Neural cell (in vitro differentiated cells): ENCODE measurements at regions not wholly inside any gene's neighbourhood (a gene's known extent, or its start where the extent isn't known, plus 50 kb on each side); places are given as distances from the start of the nearest gene placed in this dataset.

Source experiments
- H2AFZ ChIP-seq: fragments of 200-600, 300-800 bp; sonication (generic), shearing (Covaris generic); 2 replicates; pipeline ENCODE4 v1.6.0; 2014; ENCODE audit warnings: low read depth, mild to moderate bottlenecking, antibody characterized with exemption, low read length, moderate library complexity
- H3F3A ChIP-seq: fragments of 200-600 bp; shearing (Covaris generic); 2 replicates; pipeline ENCODE4 v1.6.1; 2016; ENCODE audit warnings: mild to moderate bottlenecking, moderate library complexity, mixed read lengths, antibody characterized with exemption, low read length; ENCODE audit not compliant: insufficient read depth, poor library complexity, severe bottlenecking
- H3K27ac ChIP-seq: fragments of 200-600, 300-800 bp; sonication (generic), shearing (Covaris generic); 2 replicates; pipeline ENCODE4 v1.5.1; 2014; ENCODE audit warnings: mild to moderate bottlenecking, low read length, moderate library complexity
- H3K27me3 ChIP-seq: fragments of 300-800, 200-600 bp; sonication (generic), shearing (Covaris generic); 2 replicates; pipeline ENCODE4 v1.6.0; 2014; ENCODE audit warnings: mild to moderate bottlenecking, low read depth, low read length, moderate library complexity; ENCODE audit not compliant: insufficient read depth
- H3K36me3 ChIP-seq: fragments of 300-800, 200-600 bp; sonication (generic), shearing (Covaris generic); 2 replicates; pipeline ENCODE4 v1.5.1; 2014; ENCODE audit warnings: mild to moderate bottlenecking, antibody characterized with exemption, low read length, moderate library complexity; ENCODE audit not compliant: insufficient read depth
- H3K4me2 ChIP-seq: fragments of 300-800, 200-600 bp; sonication (generic), shearing (Covaris generic); 2 replicates; pipeline ENCODE4 v1.6.0; 2014; ENCODE audit warnings: mild to moderate bottlenecking, low read length
- H3K4me3 ChIP-seq: fragments of 300-800, 200-600 bp; sonication (generic), shearing (Covaris generic); 2 replicates; pipeline ENCODE4 v1.5.1; 2014; ENCODE audit warnings: mild to moderate bottlenecking, low read length, moderate library complexity
- H3K79me2 ChIP-seq: fragments of 200-600 bp; shearing (Covaris generic); replicated peaks from 2 replicates; pipeline ENCODE4 v1.6.0; 2014; ENCODE audit warnings: mild to moderate bottlenecking, low read length, moderate library complexity; ENCODE audit not compliant: insufficient read depth
- H3K9ac ChIP-seq: fragments of 300-800, 200-600 bp; sonication (generic), shearing (Covaris generic); 2 replicates; pipeline ENCODE4 v1.6.1; 2016; ENCODE audit warnings: mild to moderate bottlenecking, low read length, mixed read lengths
- H3K9me2 ChIP-seq: fragments of 200-600 bp; shearing (Covaris generic); 2 replicates; pipeline ENCODE4 v1.6.1; 2016; ENCODE audit warnings: mild to moderate bottlenecking, low read length, mixed read lengths; ENCODE audit not compliant: insufficient read depth
- H3K9me3 ChIP-seq: fragments of 200-600, 300-800 bp; sonication (generic), shearing (Covaris generic); 2 replicates; pipeline ENCODE4 v1.6.1; 2016; ENCODE audit warnings: mild to moderate bottlenecking, mixed run types, low read length, moderate library complexity, mixed read lengths
- H4K20me1 ChIP-seq: fragments of 200-600 bp; shearing (Covaris generic); 2 replicates; pipeline ENCODE4 v1.6.1; 2016; ENCODE audit warnings: mild to moderate bottlenecking, mixed run types; ENCODE audit not compliant: insufficient read depth
- EP300 ChIP-seq: fragments of 450-650 bp; conservative IDR thresholded peaks from 2 replicates; pipeline ENCODE4 v1.6.1; 2014; ENCODE audit warnings: antibody characterized with exemption, mild to moderate bottlenecking, moderate library complexity; ENCODE audit not compliant: poor library complexity, severe bottlenecking
- EZH2 ChIP-seq: fragments of 200-600, 300-800 bp; shearing (Covaris generic), sonication (generic); IDR thresholded peaks from 2 replicates; pipeline ENCODE4 v1.6.1; 2014; ENCODE audit warnings: antibody characterized with exemption, low read length, borderline replicate concordance, mild to moderate bottlenecking; ENCODE audit not compliant: insufficient read depth, poor library complexity, severe bottlenecking
- MXI1 ChIP-seq: fragments of 450-650 bp; conservative IDR thresholded peaks from 2 replicates; pipeline ENCODE4 v1.6.1; 2014; ENCODE audit warnings: antibody characterized with exemption, mild to moderate bottlenecking; ENCODE audit not compliant: poor library complexity, severe bottlenecking
- POLR2AphosphoS5 ChIP-seq: IDR thresholded peaks from 2 replicates; pipeline ENCODE4 v1.6.1; 2012
- RAD21 ChIP-seq: fragments of 450-650 bp; conservative IDR thresholded peaks from 2 replicates; pipeline ENCODE4 v1.6.1; 2014; ENCODE audit warnings: antibody characterized with exemption, mild to moderate bottlenecking, moderate library complexity
- REST ChIP-seq: IDR thresholded peaks from 2 replicates; pipeline ENCODE4 v1.6.1; 2012; ENCODE audit warnings: borderline replicate concordance
- SMC3 ChIP-seq: fragments of 450-650 bp; conservative IDR thresholded peaks from 2 replicates; pipeline ENCODE4 v1.6.1; 2014; ENCODE audit warnings: antibody characterized with exemption, mild to moderate bottlenecking, moderate library complexity; ENCODE audit not compliant: poor library complexity
- TAF1 ChIP-seq: IDR thresholded peaks from 2 replicates; pipeline ENCODE4 v1.6.1; 2012; ENCODE audit warnings: low read depth
- TF ChIP-seq, protein P1 (sequence below): fragments of 450-650 bp; IDR thresholded peaks from 2 replicates; pipeline ENCODE4 v1.5.1; 2014; ENCODE audit warnings: antibody characterized with exemption, mild to moderate bottlenecking, moderate library complexity; ENCODE audit not compliant: poor library complexity, severe bottlenecking

DNA sequence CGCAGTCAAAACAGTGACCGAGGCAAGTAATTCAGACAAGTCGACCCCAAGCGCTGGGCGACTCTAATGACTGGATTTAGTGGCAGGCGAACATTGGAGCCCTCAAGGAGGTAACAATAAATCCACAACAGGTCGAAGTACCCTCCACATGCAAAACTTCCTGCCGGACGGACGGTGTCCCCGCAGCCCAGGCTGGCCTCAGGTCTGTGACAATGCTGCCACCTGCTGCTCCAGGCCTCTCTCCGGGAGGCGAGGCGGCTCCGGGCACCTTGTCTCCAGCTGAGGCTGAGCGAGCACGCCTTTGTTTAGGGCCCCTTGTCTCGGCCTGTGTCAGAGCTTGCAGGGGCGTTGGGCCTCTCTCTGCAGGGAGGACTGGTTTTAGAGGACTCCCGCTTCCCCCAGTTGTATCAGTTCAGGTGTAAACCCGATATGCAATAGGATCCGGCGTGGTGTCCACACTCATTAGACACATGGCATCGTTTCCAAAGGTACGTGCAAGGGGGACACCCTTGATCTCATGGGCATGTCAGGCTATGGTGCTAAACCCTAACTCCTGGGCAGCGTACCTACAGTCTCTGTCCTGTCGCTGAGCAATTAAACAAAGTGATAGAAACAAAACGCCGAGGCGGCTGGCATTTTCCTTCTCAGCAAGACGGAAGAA lies 628.0 kb upstream of the ADAMTS16 start:
- H3F3A ChIP-seq, result no peaks in the 10 kb centered on the region
- H2AFZ ChIP-seq, result no peak overlapping the region
- no peaks in the 10 kb centered on the region for H3K9me2 ChIP-seq
- H3K27me3 ChIP-seq, result no peaks in the 10 kb centered on the region
- TF ChIP-seq RAD21 (no peak), SMC3 (no peak), EP300 (no peak), TAF1 (no peak), REST (no peak), EZH2 (no peak), MXI1 (no peak), POLR2AphosphoS5 (no peak)
- TF ChIP-seq, protein P1, sequence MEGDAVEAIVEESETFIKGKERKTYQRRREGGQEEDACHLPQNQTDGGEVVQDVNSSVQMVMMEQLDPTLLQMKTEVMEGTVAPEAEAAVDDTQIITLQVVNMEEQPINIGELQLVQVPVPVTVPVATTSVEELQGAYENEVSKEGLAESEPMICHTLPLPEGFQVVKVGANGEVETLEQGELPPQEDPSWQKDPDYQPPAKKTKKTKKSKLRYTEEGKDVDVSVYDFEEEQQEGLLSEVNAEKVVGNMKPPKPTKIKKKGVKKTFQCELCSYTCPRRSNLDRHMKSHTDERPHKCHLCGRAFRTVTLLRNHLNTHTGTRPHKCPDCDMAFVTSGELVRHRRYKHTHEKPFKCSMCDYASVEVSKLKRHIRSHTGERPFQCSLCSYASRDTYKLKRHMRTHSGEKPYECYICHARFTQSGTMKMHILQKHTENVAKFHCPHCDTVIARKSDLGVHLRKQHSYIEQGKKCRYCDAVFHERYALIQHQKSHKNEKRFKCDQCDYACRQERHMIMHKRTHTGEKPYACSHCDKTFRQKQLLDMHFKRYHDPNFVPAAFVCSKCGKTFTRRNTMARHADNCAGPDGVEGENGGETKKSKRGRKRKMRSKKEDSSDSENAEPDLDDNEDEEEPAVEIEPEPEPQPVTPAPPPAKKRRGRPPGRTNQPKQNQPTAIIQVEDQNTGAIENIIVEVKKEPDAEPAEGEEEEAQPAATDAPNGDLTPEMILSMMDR, result no peak
- no peaks in the 10 kb centered on the region for H3K79me2 ChIP-seq
- H3K4me2 ChIP-seq, result no peak overlapping the region
- no peak overlapping the region for H3K4me3 ChIP-seq
- no peaks in the 10 kb centered on the region for H3K9me3 ChIP-seq
- H3K36me3 ChIP-seq, result no peaks in the 10 kb centered on the region
- no peak overlapping the region for H3K27ac ChIP-seq
- H3K9ac ChIP-seq, result no peak overlapping the region
- no peaks in the 10 kb centered on the region for H4K20me1 ChIP-seq

DNA sequence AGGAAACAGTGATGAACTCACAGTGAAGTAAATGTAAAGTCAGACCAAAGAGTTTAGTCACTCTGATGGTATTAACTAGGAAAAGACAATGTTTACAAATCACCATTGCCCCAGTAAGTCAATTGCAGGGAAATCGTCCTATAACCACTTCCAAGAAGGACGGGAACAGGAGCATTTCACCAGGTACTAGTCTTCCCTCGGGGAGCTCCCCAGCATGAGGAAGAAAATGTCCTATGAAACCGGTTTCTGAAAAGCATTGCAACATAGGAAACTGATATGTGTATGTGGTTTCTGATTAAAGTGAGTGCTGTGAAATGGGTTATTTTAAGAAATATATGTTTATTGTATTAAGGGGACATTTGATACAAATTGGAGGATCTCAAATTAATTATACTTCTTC lies 626.7 kb upstream of the ADAMTS16 start:
- Histone ChIP-seq H3K4me3 (no peak overlapping the region), H3K79me2 (no peaks in the 10 kb centered on the region), H2AFZ (no peak overlapping the region), H3K9ac (no peak overlapping the region), H3K27ac (no peak overlapping the region), H3K9me2 (no peaks in the 10 kb centered on the region), H3K4me2 (no peak overlapping the region), H3K27me3 (no peaks in the 10 kb centered on the region), H3F3A (no peaks in the 10 kb centered on the region), H4K20me1 (no peaks in the 10 kb centered on the region), H3K36me3 (no peaks in the 10 kb centered on the region), H3K9me3 (no peaks in the 10 kb centered on the region)
- TF ChIP-seq, protein P1, result no peak
- TF ChIP-seq REST (no peak), EZH2 (no peak), POLR2AphosphoS5 (no peak), EP300 (no peak)
